Activated T-helper 17 cell treated with anti-CD3 and anti-CD28 coated beads, Interleukin-2, amount 50 U/mL, for 72 hours (primary cell): ENCODE measurements at regions not wholly inside any gene's neighbourhood (a gene's known extent, or its start where the extent isn't known, plus 50 kb on each side); places are given as distances from the start of the nearest gene placed in this dataset.

Experiments
- ATAC-seq: fragments of 150-1000 bp; cut with Tn5 transposase; replicated peaks from 2 replicates; pipeline ENCODE4 v1.10.0; 2021; ENCODE audit warnings: mild to moderate bottlenecking, moderate library complexity
- H3K27ac Mint-ChIP-seq: one replicate; pipeline ENCODE4 v1.8.0; 2022; ENCODE audit warnings: mixed read lengths
- H3K27me3 Mint-ChIP-seq: one replicate; pipeline ENCODE4 v1.8.0; 2022; ENCODE audit warnings: mixed read lengths
- H3K36me3 Mint-ChIP-seq: one replicate; pipeline ENCODE4 v1.8.0; 2022; ENCODE audit warnings: low read depth, mild to moderate bottlenecking, mixed read lengths
- H3K4me1 Mint-ChIP-seq: one replicate; pipeline ENCODE4 v1.8.0; 2022; ENCODE audit warnings: mixed read lengths
- H3K4me3 Mint-ChIP-seq: one replicate; pipeline ENCODE4 v1.8.0; 2022; ENCODE audit warnings: mild to moderate bottlenecking, mixed read lengths
- H3K9me3 Mint-ChIP-seq: one replicate; pipeline ENCODE4 v1.8.0; 2022; ENCODE audit warnings: mixed read lengths

- H3K27me3 Mint-ChIP-seq = peaks cover 4% of the 10 kb centered on the region
- no peaks in the 10 kb centered on the region for H3K36me3 Mint-ChIP-seq
- H3K9me3 Mint-ChIP-seq = peaks cover 12% of the 10 kb centered on the region
- H3K27ac Mint-ChIP-seq = no peak overlapping the region
- no peak overlapping the region for H3K4me3 Mint-ChIP-seq
- no peaks in the 10 kb centered on the region for H3K4me1 Mint-ChIP-seq
- ATAC-seq = no peak
Observed at GRCh38 chr2:52765735-52766134, 1001.9 kb upstream of the CHAC2 start.

DNA sequence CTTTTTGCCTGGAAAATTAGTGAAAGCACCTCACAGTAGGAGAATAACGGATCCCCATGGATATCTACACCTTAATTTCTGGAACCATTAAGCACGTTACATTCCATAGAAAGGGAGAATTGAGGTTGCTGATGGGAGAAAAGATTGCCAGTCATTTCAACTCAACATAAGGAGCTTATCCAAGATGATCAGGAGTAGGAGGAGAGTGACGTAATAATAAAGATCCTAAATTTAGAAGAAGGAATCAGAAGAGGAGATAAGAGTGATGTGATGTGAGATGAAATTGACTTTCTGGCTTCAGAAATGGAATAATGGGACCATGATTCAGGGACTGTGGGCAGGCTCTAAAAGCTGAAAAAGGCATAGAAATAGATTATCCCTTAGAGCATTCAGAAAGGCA, 1017.8 kb upstream of the CHAC2 start:
- no peak for ATAC-seq
- Mint-ChIP-seq H3K4me1 (no peaks in the 10 kb centered on the region), H3K27ac (no peak overlapping the region), H3K36me3 (no peaks in the 10 kb centered on the region), H3K27me3 (no peaks in the 10 kb centered on the region), H3K4me3 (no peak overlapping the region), H3K9me3 (peaks cover 6% of the 10 kb centered on the region)

- no peaks in the 10 kb centered on the region for H3K4me1 Mint-ChIP-seq
- no peak for ATAC-seq
- H3K4me3 Mint-ChIP-seq = no peak overlapping the region
- no peaks in the 10 kb centered on the region for H3K36me3 Mint-ChIP-seq
- peaks cover 9% of the 10 kb centered on the region for H3K9me3 Mint-ChIP-seq
- no peak overlapping the region for H3K27ac Mint-ChIP-seq
- H3K27me3 Mint-ChIP-seq = no peaks in the 10 kb centered on the region
Observed at GRCh38 chr2:52745144-52745543, 1022.5 kb upstream of the CHAC2 start.

GRCh38 chr2:52732849-52733395, 1034.7 kb upstream of the CHAC2 start:
- no peak overlapping the region for H3K27ac Mint-ChIP-seq
- H3K27me3 Mint-ChIP-seq = no peaks in the 10 kb centered on the region
- H3K4me3 Mint-ChIP-seq = no peak overlapping the region
- no peak for ATAC-seq
- H3K4me1 Mint-ChIP-seq = no peaks in the 10 kb centered on the region
- no peaks in the 10 kb centered on the region for H3K36me3 Mint-ChIP-seq
- peaks cover 8% of the 10 kb centered on the region for H3K9me3 Mint-ChIP-seq

- Mint-ChIP-seq H3K27ac (no peak overlapping the region), H3K4me1 (no peaks in the 10 kb centered on the region), H3K27me3 (no peaks in the 10 kb centered on the region), H3K36me3 (no peaks in the 10 kb centered on the region), H3K4me3 (no peak overlapping the region), H3K9me3 (peaks cover 15% of the 10 kb centered on the region)
- no peak for ATAC-seq
Observed at GRCh38 chr2:52724585-52724984, 1043.0 kb upstream of the CHAC2 start.

GRCh38 chr2:52717836-52718235, 1049.8 kb upstream of the CHAC2 start:
- no peak for ATAC-seq
- H3K4me3 Mint-ChIP-seq = no peak overlapping the region
- peaks cover 3% of the 10 kb centered on the region for H3K9me3 Mint-ChIP-seq

DNA sequence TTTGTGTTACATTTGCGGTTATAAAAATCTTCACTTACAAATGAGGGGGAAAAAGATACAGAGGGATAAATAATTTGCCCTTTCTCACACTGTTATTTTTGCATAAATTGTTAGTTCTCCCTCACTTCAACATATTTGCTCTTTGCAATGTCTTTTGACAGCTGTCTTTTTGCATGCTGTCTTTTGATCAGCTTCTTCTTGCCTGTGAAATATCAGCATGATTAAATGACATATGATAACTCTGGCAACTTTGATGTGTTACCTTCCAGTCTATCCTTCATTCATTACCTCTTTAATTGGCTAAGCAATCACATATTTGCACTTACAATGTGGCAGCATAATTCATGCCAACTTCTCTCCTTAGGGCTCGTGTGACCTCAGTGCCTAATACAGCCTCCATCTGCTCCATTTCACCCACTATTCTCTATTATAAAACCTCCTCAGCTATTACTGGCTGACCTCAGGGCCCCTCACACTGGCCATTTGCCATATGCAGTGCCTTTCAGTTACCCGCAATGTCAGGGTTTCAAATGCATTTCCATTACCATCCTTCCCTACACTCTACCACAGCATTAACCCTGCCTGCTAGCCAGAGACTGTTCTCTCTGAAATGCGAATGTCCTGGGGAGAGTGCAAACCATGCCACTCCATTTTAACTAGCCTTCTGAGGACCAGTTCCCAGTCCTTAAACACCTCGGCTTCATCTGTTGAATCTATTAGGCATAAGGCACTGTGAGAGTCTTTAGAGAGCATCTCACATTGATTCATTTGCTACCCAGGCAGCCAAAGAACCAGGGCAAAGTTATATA, 1056.6 kb upstream of the CHAC2 start:
- H3K36me3 Mint-ChIP-seq = no peaks in the 10 kb centered on the region
- no peak overlapping the region for H3K27ac Mint-ChIP-seq
- H3K27me3 Mint-ChIP-seq = peaks cover 15% of the 10 kb centered on the region
- no peak for ATAC-seq
- no peak overlapping the region for H3K4me3 Mint-ChIP-seq
- H3K9me3 Mint-ChIP-seq = no peaks in the 10 kb centered on the region
- H3K4me1 Mint-ChIP-seq = no peaks in the 10 kb centered on the region

More at GRCh38 chr2:52717836-52718235, 1049.8 kb upstream of the CHAC2 start:
- Mint-ChIP-seq H3K36me3 (no peaks in the 10 kb centered on the region), H3K4me1 (no peaks in the 10 kb centered on the region), H3K27me3 (peaks cover 5% of the 10 kb centered on the region), H3K27ac (no peak overlapping the region)

GRCh38 chr2:52704251-52704650, 1063.4 kb upstream of the CHAC2 start:
- Mint-ChIP-seq H3K27me3 (peaks cover 4% of the 10 kb centered on the region), H3K4me1 (no peaks in the 10 kb centered on the region), H3K4me3 (no peak overlapping the region), H3K27ac (no peak overlapping the region), H3K36me3 (no peaks in the 10 kb centered on the region), H3K9me3 (no peaks in the 10 kb centered on the region)
- no peak for ATAC-seq

GRCh38 chr2:52703004-52703403, 1064.6 kb upstream of the CHAC2 start:
- Mint-ChIP-seq H3K27me3 (peaks cover 3% of the 10 kb centered on the region), H3K4me1 (no peaks in the 10 kb centered on the region), H3K4me3 (no peak overlapping the region), H3K27ac (no peak overlapping the region), H3K36me3 (no peaks in the 10 kb centered on the region), H3K9me3 (no peaks in the 10 kb centered on the region)
- ATAC-seq = no peak

DNA sequence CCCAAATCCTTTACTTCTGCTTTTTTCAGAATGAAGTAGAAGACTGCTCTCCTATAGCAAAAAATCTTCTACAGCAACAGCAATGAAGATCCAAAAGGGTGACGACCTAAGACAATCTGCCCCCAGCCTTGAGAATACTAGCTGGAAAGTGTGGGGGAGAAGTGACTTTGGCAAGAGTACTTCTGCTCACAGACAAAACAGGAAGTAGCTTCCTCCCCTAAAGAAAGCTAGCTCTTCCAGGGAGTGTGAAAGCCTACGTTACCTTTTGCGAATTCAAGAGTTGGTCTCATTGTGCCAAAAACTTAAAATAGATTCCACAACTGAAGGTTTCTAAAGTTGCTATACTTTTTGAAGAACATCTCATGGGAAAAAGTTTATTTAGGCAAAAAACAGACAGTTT, 1069.2 kb upstream of the CHAC2 start:
- ATAC-seq = no peak
- Mint-ChIP-seq H3K4me1 (no peaks in the 10 kb centered on the region), H3K27ac (no peak overlapping the region), H3K27me3 (peaks cover 2% of the 10 kb centered on the region), H3K36me3 (no peaks in the 10 kb centered on the region), H3K9me3 (no peaks in the 10 kb centered on the region), H3K4me3 (no peak overlapping the region)

GRCh38 chr2:52697690-52698089, 1069.9 kb upstream of the CHAC2 start:
- no peaks in the 10 kb centered on the region for H3K4me1 Mint-ChIP-seq
- no peak overlapping the region for H3K27ac Mint-ChIP-seq
- H3K27me3 Mint-ChIP-seq = peaks cover 6% of the 10 kb centered on the region
- no peak for ATAC-seq
- no peaks in the 10 kb centered on the region for H3K9me3 Mint-ChIP-seq
- H3K36me3 Mint-ChIP-seq = no peaks in the 10 kb centered on the region
- H3K4me3 Mint-ChIP-seq = no peak overlapping the region

GRCh38 chr2:52695731-52696130, 1071.9 kb upstream of the CHAC2 start:
- no peaks in the 10 kb centered on the region for H3K4me1 Mint-ChIP-seq
- H3K36me3 Mint-ChIP-seq = no peaks in the 10 kb centered on the region
- H3K9me3 Mint-ChIP-seq = no peaks in the 10 kb centered on the region
- peaks cover 6% of the 10 kb centered on the region for H3K27me3 Mint-ChIP-seq
- no peak for ATAC-seq
- no peak overlapping the region for H3K4me3 Mint-ChIP-seq
- H3K27ac Mint-ChIP-seq = no peak overlapping the region

DNA sequence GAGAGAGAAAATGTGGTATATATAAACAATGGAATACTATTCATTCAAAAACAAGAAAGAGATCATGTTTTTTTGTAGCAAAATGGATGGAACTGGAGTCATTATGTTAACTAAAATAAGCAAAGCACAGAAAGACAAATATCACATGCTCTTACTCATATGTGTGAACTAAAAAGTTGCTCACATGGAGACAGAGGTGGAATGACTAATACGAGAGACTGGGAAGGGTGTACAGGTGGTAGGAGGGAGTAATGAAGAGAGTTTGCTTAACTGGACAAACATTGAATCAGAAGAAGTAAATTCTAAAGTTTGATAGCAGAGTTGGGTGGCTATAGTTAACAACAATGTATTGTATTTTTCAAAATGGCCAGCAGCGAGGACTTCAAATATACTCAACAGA, 1080.7 kb upstream of the CHAC2 start:
- Mint-ChIP-seq H3K27ac (no peak overlapping the region), H3K27me3 (no peaks in the 10 kb centered on the region), H3K4me3 (no peak overlapping the region), H3K36me3 (no peaks in the 10 kb centered on the region), H3K4me1 (no peaks in the 10 kb centered on the region), H3K9me3 (peaks cover 11% of the 10 kb centered on the region)
- ATAC-seq = no peak

- Mint-ChIP-seq H3K4me3 (no peak overlapping the region), H3K4me1 (no peaks in the 10 kb centered on the region), H3K36me3 (no peaks in the 10 kb centered on the region), H3K27me3 (no peaks in the 10 kb centered on the region), H3K9me3 (peaks cover 5% of the 10 kb centered on the region), H3K27ac (no peak overlapping the region)
- ATAC-seq = no peak
Observed at GRCh38 chr2:52676056-52676455, 1091.5 kb upstream of the CHAC2 start.

GRCh38 chr2:52668724-52669123, 1098.9 kb upstream of the CHAC2 start:
- Mint-ChIP-seq H3K27me3 (peaks cover 3% of the 10 kb centered on the region), H3K9me3 (no peaks in the 10 kb centered on the region), H3K4me1 (no peaks in the 10 kb centered on the region), H3K4me3 (no peak overlapping the region), H3K36me3 (no peaks in the 10 kb centered on the region), H3K27ac (no peak overlapping the region)
- ATAC-seq = no peak
